Hematopoietic multipotent progenitor cell (in vitro differentiated cells): ENCODE measurements at regions not wholly inside any gene's neighbourhood (a gene's known extent, or its start where the extent isn't known, plus 50 kb on each side); places are given as distances from the start of the nearest gene placed in this dataset.

Experiments
- DNase-seq, 3 donors: peaks; one replicate each; pipeline ENCODE4 v3.0.0-alpha.2; 2011 to 2015; ENCODE audit warnings: low read depth in 2 of 3, low spot score in 2 of 3

- DNase-seq: no peak
Measured at GRCh38 chr11:91967026-91967690, 257.5 kb upstream of the FAT3 start.

GRCh38 chr11:91966368-91966767 is 258.2 kb upstream of the FAT3 start:
- DNase-seq: no peak

GRCh38 chr11:91960770-91961169 is 263.8 kb upstream of the FAT3 start:
- no peak for DNase-seq

GRCh38 chr11:91959411-91959810 is 265.2 kb upstream of the FAT3 start:
- no peak for DNase-seq

GRCh38 chr11:91956711-91957110 is 267.9 kb upstream of the FAT3 start:
- DNase-seq: no peak

- DNase-seq: no peak
Measured at GRCh38 chr11:91955206-91955605, 269.4 kb upstream of the FAT3 start.

- no peak for DNase-seq
Measured at GRCh38 chr11:91952056-91952455, 272.6 kb upstream of the FAT3 start.

GRCh38 chr11:91947215-91947820 is 277.3 kb upstream of the FAT3 start:
- DNase-seq: no peak

GRCh38 chr11:91946397-91946951 is 278.1 kb upstream of the FAT3 start:
- no peak for DNase-seq

- DNase-seq: no peak
Measured at GRCh38 chr11:91935120-91935519, 289.5 kb upstream of the FAT3 start.

GRCh38 chr11:91932151-91932821 is 292.3 kb upstream of the FAT3 start:
- no peak for DNase-seq

GRCh38 chr11:91927448-91927847 is 297.2 kb upstream of the FAT3 start:
- no peak for DNase-seq

- no peak for DNase-seq
Measured at GRCh38 chr11:91926965-91927364, 297.7 kb upstream of the FAT3 start.

GRCh38 chr11:91922846-91923245 is 301.8 kb upstream of the FAT3 start:
- no peak for DNase-seq

GRCh38 chr11:91921974-91922373 is 302.6 kb upstream of the FAT3 start:
- DNase-seq: no peak

- no peak for DNase-seq
Measured at GRCh38 chr11:91913407-91913806, 311.2 kb upstream of the FAT3 start.

GRCh38 chr11:91912322-91912721 is 312.3 kb upstream of the FAT3 start:
- no peak for DNase-seq

- DNase-seq: no peak
Measured at GRCh38 chr11:91906871-91907624, 317.6 kb upstream of the FAT3 start.

- no peak for DNase-seq
Measured at GRCh38 chr11:91904792-91905785, 319.5 kb upstream of the FAT3 start.

GRCh38 chr11:91902312-91902711 is 322.3 kb upstream of the FAT3 start:
- no peak for DNase-seq
